Naive B cell (primary cell): ENCODE measurements at regions not wholly inside any gene's neighbourhood (a gene's known extent, or its start where the extent isn't known, plus 50 kb on each side); places are given as distances from the start of the nearest gene placed in this dataset.

ENCODE experiments used
- ATAC-seq, 2 donors: fragments of 150-1000 bp; cut with Tn5 transposase; 2 replicates each; pipeline ENCODE4 v1.10.0; 2021; ENCODE audit warnings: low read depth in 2 of 2, mild to moderate bottlenecking in 2 of 2, moderate library complexity in 2 of 2
- DNase-seq: peaks from one replicate; pipeline ENCODE4 v3.0.0; 2022
- H3K27ac Mint-ChIP-seq, 6 donors: one replicate each; pipeline ENCODE4 v1.8.0; 2020 to 2022; ENCODE audit warnings: mild to moderate bottlenecking in 6 of 6, mixed read lengths in 6 of 6, moderate library complexity in 5 of 6, inconsistent platforms in 2 of 6
- H3K27me3 Mint-ChIP-seq, 3 donors: one replicate each; pipeline ENCODE4 v1.8.0; 2021 to 2022; ENCODE audit warnings: mixed read lengths in 3 of 3, mild to moderate bottlenecking in 1 of 3
- H3K36me3 Mint-ChIP-seq, 2 donors: one replicate each; pipeline ENCODE4 v1.8.0; 2020 to 2022; ENCODE audit warnings: mixed read lengths in 2 of 2, inconsistent platforms in 1 of 2, mild to moderate bottlenecking in 1 of 2
- H3K4me1 Mint-ChIP-seq, 3 donors: one replicate each; pipeline ENCODE4 v1.8.0; 2020 to 2022; ENCODE audit warnings: mixed read lengths in 3 of 3, inconsistent platforms in 1 of 3, mild to moderate bottlenecking in 1 of 3, moderate library complexity in 1 of 3
- H3K4me3 Mint-ChIP-seq, 8 donors: one replicate each; pipeline ENCODE4 v1.8.0; 2020 to 2022; ENCODE audit warnings: mild to moderate bottlenecking in 8 of 8, mixed read lengths in 8 of 8, moderate library complexity in 8 of 8, inconsistent platforms in 2 of 8
- H3K9me3 Mint-ChIP-seq, 7 donors: one replicate each; pipeline ENCODE4 v1.8.0; 2020 to 2022; ENCODE audit warnings: mixed read lengths in 7 of 7, mild to moderate bottlenecking in 5 of 7, inconsistent platforms in 2 of 7, moderate library complexity in 1 of 7

- Mint-ChIP-seq H3K4me1 (peaks cover 0 to 5% (median 5%) of the 10 kb centered on the region in 3 donors), H3K9me3 (peaks cover 3 to 19% (median 5%) of the 10 kb centered on the region in 7 donors), H3K4me3 (no peak overlapping the region), H3K27me3 (no peaks in the 10 kb centered on the region), H3K36me3 (peaks cover 0 to 8% of the 10 kb centered on the region in 2 donors), H3K27ac (no peak overlapping the region)
- no peak for DNase-seq
- no peak for ATAC-seq
These were observed 222.4 kb upstream of the APCDD1 start for GRCh38 chr18:10232062-10232461.

- H3K27me3 Mint-ChIP-seq: no peaks in the 10 kb centered on the region
- ATAC-seq: no peak
- H3K4me1 Mint-ChIP-seq: peaks cover 0 to 5% (median 5%) of the 10 kb centered on the region in 3 donors
- H3K36me3 Mint-ChIP-seq: peaks cover 0 to 8% of the 10 kb centered on the region in 2 donors
- DNase-seq: no peak
- peaks cover 3 to 19% (median 5%) of the 10 kb centered on the region in 7 donors for H3K9me3 Mint-ChIP-seq
- no peak overlapping the region for H3K4me3 Mint-ChIP-seq
- no peak overlapping the region for H3K27ac Mint-ChIP-seq
These were observed 221.2 kb upstream of the APCDD1 start for GRCh38 chr18:10233082-10233875.

- Mint-ChIP-seq H3K36me3 (peaks cover 0 to 8% of the 10 kb centered on the region in 2 donors), H3K27ac (peak overlapping the region in 1 of 6 donors; percentile 79), H3K4me3 (no peak overlapping the region), H3K27me3 (no peaks in the 10 kb centered on the region), H3K4me1 (peaks cover 0 to 5% (median 5%) of the 10 kb centered on the region in 3 donors), H3K9me3 (peaks cover 3 to 19% (median 5%) of the 10 kb centered on the region in 7 donors)
- no peak for DNase-seq
- no peak for ATAC-seq
These were observed 220.2 kb upstream of the APCDD1 start for GRCh38 chr18:10234281-10234680.

GRCh38 chr18:10234912-10235660 is 219.3 kb upstream of the APCDD1 start:
- Mint-ChIP-seq H3K9me3 (peaks cover 3 to 17% (median 5%) of the 10 kb centered on the region in 7 donors), H3K4me3 (no peak overlapping the region), H3K36me3 (peaks cover 0 to 8% of the 10 kb centered on the region in 2 donors), H3K4me1 (peaks cover 0 to 5% (median 5%) of the 10 kb centered on the region in 3 donors), H3K27ac (peak overlapping the region in 1 of 6 donors; percentile 78), H3K27me3 (no peaks in the 10 kb centered on the region)
- DNase-seq (no peak), ATAC-seq (no peak)

GRCh38 chr18:10235661-10235952 is 218.8 kb upstream of the APCDD1 start:
- Mint-ChIP-seq H3K36me3 (peaks cover 0 to 8% of the 10 kb centered on the region in 2 donors), H3K27ac (no peak overlapping the region), H3K4me1 (peaks cover 0 to 5% (median 5%) of the 10 kb centered on the region in 3 donors), H3K27me3 (no peaks in the 10 kb centered on the region), H3K4me3 (no peak overlapping the region), H3K9me3 (peaks cover under 1 to 12% (median 5%) of the 10 kb centered on the region in 7 donors)
- ATAC-seq (no peak), DNase-seq (no peak)

- Mint-ChIP-seq H3K27ac (peak overlapping the region in 2 of 6 donors; percentile 50 to 53), H3K4me1 (no peaks in the 10 kb centered on the region), H3K36me3 (no peaks in the 10 kb centered on the region), H3K4me3 (no peak overlapping the region), H3K27me3 (no peaks in the 10 kb centered on the region), H3K9me3 (no peaks in the 10 kb centered on the region)
- no peak for DNase-seq
- no peak for ATAC-seq
These were observed 215.3 kb upstream of the APCDD1 start for GRCh38 chr18:10239103-10239502.

GRCh38 chr18:10239991-10240634 is 214.3 kb upstream of the APCDD1 start:
- ATAC-seq: no peak
- DNase-seq: no peak
- no peaks in the 10 kb centered on the region for H3K27me3 Mint-ChIP-seq
- H3K36me3 Mint-ChIP-seq: no peaks in the 10 kb centered on the region
- peak overlapping the region in 1 of 6 donors; percentile 18 for H3K27ac Mint-ChIP-seq
- no peak overlapping the region for H3K4me3 Mint-ChIP-seq
- no peaks in the 10 kb centered on the region for H3K9me3 Mint-ChIP-seq
- H3K4me1 Mint-ChIP-seq: no peaks in the 10 kb centered on the region

GRCh38 chr18:10240973-10241372 is 213.5 kb upstream of the APCDD1 start:
- Mint-ChIP-seq H3K36me3 (no peaks in the 10 kb centered on the region), H3K4me1 (no peaks in the 10 kb centered on the region), H3K27ac (no peak overlapping the region), H3K4me3 (no peak overlapping the region), H3K27me3 (no peaks in the 10 kb centered on the region), H3K9me3 (no peaks in the 10 kb centered on the region)
- DNase-seq (no peak), ATAC-seq (no peak)

GRCh38 chr18:10241579-10241978 is 212.9 kb upstream of the APCDD1 start:
- H3K27ac Mint-ChIP-seq: no peak overlapping the region
- no peaks in the 10 kb centered on the region for H3K36me3 Mint-ChIP-seq
- no peaks in the 10 kb centered on the region for H3K27me3 Mint-ChIP-seq
- ATAC-seq: no peak
- H3K9me3 Mint-ChIP-seq: no peaks in the 10 kb centered on the region
- no peak overlapping the region for H3K4me3 Mint-ChIP-seq
- DNase-seq: no peak
- no peaks in the 10 kb centered on the region for H3K4me1 Mint-ChIP-seq

- H3K4me1 Mint-ChIP-seq: no peaks in the 10 kb centered on the region
- no peaks in the 10 kb centered on the region for H3K36me3 Mint-ChIP-seq
- no peak for ATAC-seq
- no peaks in the 10 kb centered on the region for H3K27me3 Mint-ChIP-seq
- no peak overlapping the region for H3K27ac Mint-ChIP-seq
- no peaks in the 10 kb centered on the region for H3K9me3 Mint-ChIP-seq
- DNase-seq: no peak
- H3K4me3 Mint-ChIP-seq: no peak overlapping the region
These were observed 211.3 kb upstream of the APCDD1 start for GRCh38 chr18:10242936-10243680.

- no peak for DNase-seq
- Mint-ChIP-seq H3K4me1 (no peaks in the 10 kb centered on the region), H3K9me3 (no peaks in the 10 kb centered on the region), H3K27ac (peak overlapping the region in 1 of 6 donors; percentile 56), H3K27me3 (no peaks in the 10 kb centered on the region), H3K36me3 (no peaks in the 10 kb centered on the region), H3K4me3 (no peak overlapping the region)
- no peak for ATAC-seq
These were observed 210.1 kb upstream of the APCDD1 start for GRCh38 chr18:10244341-10244740.

- Mint-ChIP-seq H3K9me3 (peaks cover 0 to 2% (median 0%) of the 10 kb centered on the region in 7 donors), H3K4me3 (no peak overlapping the region), H3K27ac (no peak overlapping the region), H3K4me1 (no peaks in the 10 kb centered on the region), H3K36me3 (no peaks in the 10 kb centered on the region), H3K27me3 (no peaks in the 10 kb centered on the region)
- ATAC-seq: no peak
- no peak for DNase-seq
These were observed 209.2 kb upstream of the APCDD1 start for GRCh38 chr18:10245031-10245845.

- DNase-seq (no peak), ATAC-seq (no peak)
- Mint-ChIP-seq H3K36me3 (no peaks in the 10 kb centered on the region), H3K4me3 (no peak overlapping the region), H3K4me1 (peaks cover 0 to 3% (median 0%) of the 10 kb centered on the region in 3 donors), H3K9me3 (peaks cover 0 to 2% (median 0%) of the 10 kb centered on the region in 7 donors), H3K27me3 (no peaks in the 10 kb centered on the region), H3K27ac (no peak overlapping the region)
These were observed 208.6 kb upstream of the APCDD1 start for GRCh38 chr18:10245846-10246175.
